AG04450 (cell line): ENCODE measurements at regions not wholly inside any gene's neighbourhood (a gene's known extent, or its start where the extent isn't known, plus 50 kb on each side); places are given as distances from the start of the nearest gene placed in this dataset.
"Not testable (repeated sequence)": the region's sequence is repeated elsewhere in the genome, so short reads cannot be mapped to it uniquely, and the experiment has no call there.

Source experiments
- CTCF ChIA-PET: fragments of 300-600, 350-600 bp; formaldehyde crosslinking; extraction: SDS; loops from one replicate; lab custom pipeline; 2022; ENCODE audit warnings: antibody characterized with exemption, inconsistent platforms; lab: Charles Lee
- POLR2A ChIA-PET: fragments of 350-600 bp; formaldehyde crosslinking; extraction: SDS; loops from one replicate; lab custom pipeline; 2021; ENCODE audit warnings: antibody characterized with exemption, inconsistent platforms; lab: Yijun Ruan, JAX
- DNase-seq: peaks from one replicate; pipeline ENCODE4 v3.0.0-alpha.2; 2011; ENCODE audit warnings: low read depth, low spot score
- H3K27ac ChIP-seq: one replicate; pipeline ENCODE4 v1.5.1; 2012; ENCODE audit warnings: low read depth, low read length, control low read depth
- H3K27me3 ChIP-seq: one replicate; pipeline ENCODE4 v1.6.0; 2012; ENCODE audit warnings: low read length; ENCODE audit not compliant: control insufficient read depth, insufficient read depth
- H3K4me3 ChIP-seq: 2 replicates; pipeline ENCODE4 v1.5.1; 2011; ENCODE audit warnings: mild to moderate bottlenecking, low read depth, low read length, control low read depth
- H3K9me3 ChIP-seq: 2 replicates; pipeline ENCODE4 v1.5.1; 2012; ENCODE audit warnings: low read length; ENCODE audit not compliant: control insufficient read depth, insufficient read depth
- TF ChIP-seq, protein P1 (sequence below): IDR thresholded peaks from 2 replicates; pipeline ENCODE4 v1.5.1; 2011; ENCODE audit warnings: low read depth, low read length, control low read depth, inconsistent platforms

DNA sequence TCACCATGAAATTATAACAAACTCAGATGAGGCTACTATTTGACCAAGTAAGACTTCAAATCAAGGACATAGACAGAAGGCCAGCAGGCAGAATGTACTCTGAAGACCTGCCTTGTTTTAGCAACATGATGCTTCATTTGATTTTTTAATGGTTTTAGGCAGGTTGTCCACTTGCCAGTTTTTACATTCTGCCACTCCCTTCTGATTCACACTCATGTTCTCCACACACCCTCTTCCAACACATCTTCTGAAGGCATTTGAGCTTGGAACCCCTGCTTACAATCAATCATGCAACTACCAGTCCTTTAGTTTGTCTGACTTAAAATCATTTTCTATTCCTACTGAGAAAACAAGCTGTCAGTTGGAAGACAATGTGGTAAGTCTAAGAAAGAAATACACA, 114.9 kb upstream of the SMIM31 start:
- ChIA-PET POLR2A (interaction anchor here (0.6 kb wide), 1 partner anchor 474 kb away, joined by 3 read pairs; the partner anchor contains the start of gene TMEM192), CTCF (no interaction called here)
- TF ChIP-seq, protein P1, sequence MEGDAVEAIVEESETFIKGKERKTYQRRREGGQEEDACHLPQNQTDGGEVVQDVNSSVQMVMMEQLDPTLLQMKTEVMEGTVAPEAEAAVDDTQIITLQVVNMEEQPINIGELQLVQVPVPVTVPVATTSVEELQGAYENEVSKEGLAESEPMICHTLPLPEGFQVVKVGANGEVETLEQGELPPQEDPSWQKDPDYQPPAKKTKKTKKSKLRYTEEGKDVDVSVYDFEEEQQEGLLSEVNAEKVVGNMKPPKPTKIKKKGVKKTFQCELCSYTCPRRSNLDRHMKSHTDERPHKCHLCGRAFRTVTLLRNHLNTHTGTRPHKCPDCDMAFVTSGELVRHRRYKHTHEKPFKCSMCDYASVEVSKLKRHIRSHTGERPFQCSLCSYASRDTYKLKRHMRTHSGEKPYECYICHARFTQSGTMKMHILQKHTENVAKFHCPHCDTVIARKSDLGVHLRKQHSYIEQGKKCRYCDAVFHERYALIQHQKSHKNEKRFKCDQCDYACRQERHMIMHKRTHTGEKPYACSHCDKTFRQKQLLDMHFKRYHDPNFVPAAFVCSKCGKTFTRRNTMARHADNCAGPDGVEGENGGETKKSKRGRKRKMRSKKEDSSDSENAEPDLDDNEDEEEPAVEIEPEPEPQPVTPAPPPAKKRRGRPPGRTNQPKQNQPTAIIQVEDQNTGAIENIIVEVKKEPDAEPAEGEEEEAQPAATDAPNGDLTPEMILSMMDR, result no peak
- no peaks in the 10 kb centered on the region for H3K27me3 ChIP-seq
- no peak overlapping the region for H3K27ac ChIP-seq
- no peak overlapping the region for H3K4me3 ChIP-seq
- H3K9me3 ChIP-seq, result peaks cover 9% of the 10 kb centered on the region
- no peak for DNase-seq

DNA sequence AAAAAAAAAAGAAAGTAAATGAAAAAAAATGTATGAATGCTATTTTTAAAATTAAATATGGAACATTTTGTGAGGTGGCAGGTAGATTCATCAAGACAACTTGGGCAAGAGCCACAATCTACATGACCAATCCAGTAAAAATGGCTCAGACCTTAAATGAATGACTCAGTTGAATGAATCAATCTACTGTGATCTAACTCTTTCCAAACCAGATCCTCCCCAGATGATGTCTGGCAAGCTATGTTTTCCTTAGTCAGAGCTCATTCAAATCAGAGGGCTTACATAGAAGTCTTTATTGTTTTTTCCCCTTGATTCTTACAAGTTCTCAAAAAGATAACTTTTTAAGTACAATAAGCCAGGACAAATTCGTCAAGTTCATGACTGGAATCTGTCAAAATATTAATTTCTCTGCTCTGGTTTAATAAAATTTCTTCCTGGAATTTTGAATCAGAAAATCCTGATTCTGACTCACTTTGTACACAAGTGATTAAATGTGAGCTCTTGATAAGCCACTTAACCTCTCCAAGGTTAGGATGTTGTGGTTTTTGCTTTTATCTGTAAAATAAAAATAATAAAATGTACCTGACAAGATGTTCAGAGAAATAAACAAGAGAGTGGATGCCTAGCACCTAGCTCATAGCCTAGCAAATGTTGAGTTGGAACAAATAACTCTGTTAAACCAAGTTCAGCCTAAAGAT, 105.6 kb upstream of the SMIM31 start:
- H3K27me3 ChIP-seq, result no peaks in the 10 kb centered on the region
- H3K9me3 ChIP-seq, result peaks cover 2% of the 10 kb centered on the region; the same call in 1 of the 2 replicates
- H3K27ac ChIP-seq, result no peak overlapping the region
- no peak for DNase-seq
- TF ChIP-seq, protein P1, result no peak
- no peak overlapping the region for H3K4me3 ChIP-seq
- POLR2A ChIA-PET, result no interaction called here
- CTCF ChIA-PET, result no interaction called here

DNA sequence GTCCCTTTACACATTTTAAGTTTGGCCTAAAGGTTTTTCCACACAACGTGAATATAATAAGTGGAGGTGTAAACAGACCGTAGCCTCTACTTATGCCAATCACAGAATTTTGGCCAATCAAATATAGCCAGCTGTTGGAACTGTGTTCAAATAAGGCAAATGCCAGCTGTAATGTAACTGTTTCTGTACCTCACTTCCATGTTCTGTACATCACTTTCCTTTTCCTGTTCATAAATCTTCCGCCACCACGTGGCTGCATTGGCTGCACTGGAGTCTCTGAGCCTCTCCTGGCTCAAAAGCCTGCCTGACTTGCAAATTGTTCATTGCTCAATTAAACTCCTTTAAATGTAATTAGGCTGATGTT, 105.1 kb upstream of the SMIM31 start:
- H3K27ac ChIP-seq, result no peak overlapping the region
- H3K4me3 ChIP-seq, result no peak overlapping the region
- CTCF ChIA-PET, result no interaction called here
- no peak for DNase-seq
- TF ChIP-seq, protein P1, result no peak
- H3K9me3 ChIP-seq, result peaks cover 2% of the 10 kb centered on the region; the same call in 1 of the 2 replicates
- POLR2A ChIA-PET, result no interaction called here
- no peaks in the 10 kb centered on the region for H3K27me3 ChIP-seq

DNA sequence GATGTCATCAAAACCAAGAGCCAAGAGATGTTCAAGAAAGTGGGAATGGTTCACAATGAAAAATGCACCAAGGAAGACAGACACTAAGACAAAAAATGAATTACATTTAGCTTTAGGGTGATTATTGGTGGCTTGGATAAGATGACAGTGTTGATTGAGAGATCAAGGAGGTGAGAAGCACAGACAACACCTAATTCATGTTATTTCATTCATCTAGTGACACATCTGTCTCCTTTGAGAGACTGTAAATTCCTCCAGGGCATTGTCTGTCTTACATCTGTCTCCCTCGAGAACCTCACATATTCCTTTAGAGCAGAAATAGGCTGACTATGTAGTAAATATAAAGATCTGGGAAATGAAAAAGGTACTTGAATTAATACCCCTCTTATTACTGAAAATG, 94.2 kb upstream of the SMIM31 start:
- no peak for DNase-seq
- CTCF ChIA-PET, result no interaction called here
- Histone ChIP-seq H3K27ac (no peak overlapping the region), H3K4me3 (no peak overlapping the region), H3K9me3 (peaks cover 2% of the 10 kb centered on the region; the same call in 1 of the 2 replicates), H3K27me3 (no peaks in the 10 kb centered on the region)
- POLR2A ChIA-PET, result no interaction called here
- TF ChIP-seq, protein P1, result no peak

DNA sequence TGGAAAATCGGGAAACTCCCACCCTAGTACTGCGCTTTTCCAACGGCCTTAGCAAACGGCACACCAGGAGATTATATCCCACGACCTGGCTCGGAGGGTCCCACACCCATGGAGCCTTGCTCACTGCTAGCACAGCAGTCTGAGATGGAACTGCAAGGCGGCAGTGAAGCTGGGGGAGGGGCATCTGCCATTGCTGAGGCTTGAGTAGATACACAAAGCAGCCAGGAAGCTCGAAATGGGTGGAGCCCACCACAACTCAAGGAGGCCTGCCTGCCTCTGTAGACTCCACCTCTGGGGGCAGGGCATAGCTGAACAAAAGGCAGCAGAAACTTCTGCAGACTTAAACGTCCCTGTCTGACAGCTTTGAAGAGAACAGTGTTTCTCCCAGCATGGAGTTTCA, 77.8 kb upstream of the SMIM31 start:
- H3K27ac ChIP-seq, H3K4me3 ChIP-seq, POLR2A ChIA-PET, H3K9me3 ChIP-seq, CTCF ChIA-PET, DNase-seq, H3K27me3 ChIP-seq: not testable (repeated sequence)
